ENCODE measurements at regions not wholly inside any gene's neighbourhood (a gene's known extent, or its start where the extent isn't known, plus 50 kb on each side); places are given as distances from the start of the nearest gene placed in this dataset.

GRCh38 chr15:39247574-39247973, 333.3 kb upstream of the THBS1 start:
- no peak for DNase-seq
- peak overlapping the region; percentile 55; the same call in 1 of the 2 replicates for H3K9ac ChIP-seq

GRCh38 chr15:39248204-39248603, 332.7 kb upstream of the THBS1 start:
- Histone ChIP-seq H2AFZ (ENCODE audit: low read depth) (peak overlapping the region; percentile 10; the same call in 1 of the 2 replicates), H3K9me3 (no peaks in the 10 kb centered on the region), H3F3A (replicated peaks; ENCODE audit: insufficient read depth) (peaks cover 60% of the 10 kb centered on the region), H3K4me2 (0 out of 2 replicates have a peak overlapping the region, but pooled peaks have one; percentile 26), H3K4me3 (ENCODE audit: low read depth in 2 of 2, low read length in 1 of 2) (no peak overlapping the region), H3K9me2 (no peaks in the 10 kb centered on the region), H3K36me3 (replicated peaks in 1 of 2; ENCODE audit: control insufficient read depth in 1 of 2, insufficient read depth in 2 of 2, low read length in 1 of 2) (no peaks in the 10 kb centered on the region), H3K79me2 (ENCODE audit: insufficient read depth) (no peaks in the 10 kb centered on the region; the same call in 1 of the 2 replicates), H3K27me3 (ENCODE audit: insufficient read depth) (no peaks in the 10 kb centered on the region), H3K27ac (ENCODE audit: low read depth in 2 of 2, low read length in 1 of 2) (peak overlapping the region in 1 of 2 experiments; percentile 92; a peak in 2 of 4 replicates), H4K20me1 (ENCODE audit: insufficient read depth) (no peaks in the 10 kb centered on the region), H3K9ac (peak overlapping the region; percentile 55; the same call in 1 of the 2 replicates), H3K4me1 (ENCODE audit: control insufficient read depth in 1 of 2, insufficient read depth in 2 of 2, low read depth in 1 of 2, low read length in 1 of 2) (peaks cover 0 to 45% of the 10 kb centered on the region in 2 experiments; a peak in 3 of 4 replicates)
- WGBS (ENCODE audit: low lambda C conversion rate), result 47% methylated on average over 4 of the region's 4 CpGs
- CTCF ChIA-PET, result no interaction called here
- POLR2A ChIA-PET, result no interaction called here
- no peak for DNase-seq
- no peak for TF ChIP-seq GABPA (IDR thresholded peaks at IDR 0.05; ENCODE audit: low read depth)
- no peak for TF ChIP-seq MAX (IDR thresholded peaks at IDR 0.05; ENCODE audit: low read depth)
- TF ChIP-seq JUND (IDR thresholded peaks at IDR 0.05), result no peak; the same call in 1 of the 2 replicates
- no peak for TF ChIP-seq EP300 (IDR thresholded peaks at IDR 0.05; ENCODE audit: borderline replicate concordance in 1 of 2, low read depth in 1 of 2, low read length in 1 of 2)
- TF ChIP-seq, protein P1, sequence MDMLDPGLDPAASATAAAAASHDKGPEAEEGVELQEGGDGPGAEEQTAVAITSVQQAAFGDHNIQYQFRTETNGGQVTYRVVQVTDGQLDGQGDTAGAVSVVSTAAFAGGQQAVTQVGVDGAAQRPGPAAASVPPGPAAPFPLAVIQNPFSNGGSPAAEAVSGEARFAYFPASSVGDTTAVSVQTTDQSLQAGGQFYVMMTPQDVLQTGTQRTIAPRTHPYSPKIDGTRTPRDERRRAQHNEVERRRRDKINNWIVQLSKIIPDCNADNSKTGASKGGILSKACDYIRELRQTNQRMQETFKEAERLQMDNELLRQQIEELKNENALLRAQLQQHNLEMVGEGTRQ (IDR thresholded peaks at IDR 0.05; ENCODE audit: borderline replicate concordance, low read depth, low read length), result no peak
- no peak for TF ChIP-seq SIN3A (IDR thresholded peaks at IDR 0.05; ENCODE audit: borderline replicate concordance, low read depth, low read length)
- no peak for TF ChIP-seq POLR2AphosphoS5 (IDR thresholded peaks at IDR 0.05; ENCODE audit: low read depth, low read length)
- no peak for TF ChIP-seq ZBTB33 (IDR thresholded peaks at IDR 0.05; ENCODE audit: borderline replicate concordance, low read depth)
- no peak for TF ChIP-seq GATA2 (CRISPR knock-in tag; IDR thresholded peaks at IDR 0.05)
- TF ChIP-seq CHD2 (IDR thresholded peaks at IDR 0.05; ENCODE audit: low read length, partially characterized antibody), result no peak
- TF ChIP-seq CTCF (IDR thresholded peaks at IDR 0.05), result no peak
- TF ChIP-seq NFIC (IDR thresholded peaks at IDR 0.05; ENCODE audit: borderline replicate concordance), result peak; percentile 65
- peak; percentile 47; the same call in 1 of the 2 replicates for TF ChIP-seq FOSL2 (IDR thresholded peaks at IDR 0.05; ENCODE audit: borderline replicate concordance, low read depth)

More at GRCh38 chr15:39247574-39247973, 333.3 kb upstream of the THBS1 start:
- H3K4me1 ChIP-seq (ENCODE audit: control insufficient read depth in 1 of 2, insufficient read depth in 2 of 2, low read depth in 1 of 2, low read length in 1 of 2), result peaks cover 0 to 43% of the 10 kb centered on the region in 2 experiments; a peak in 3 of 4 replicates
- peak overlapping the region; percentile 10; the same call in 1 of the 2 replicates for H2AFZ ChIP-seq (ENCODE audit: low read depth)
- H3F3A ChIP-seq (replicated peaks; ENCODE audit: insufficient read depth), result peaks cover 63% of the 10 kb centered on the region
- CTCF ChIA-PET, result no interaction called here
- H3K4me3 ChIP-seq (ENCODE audit: low read depth in 2 of 2, low read length in 1 of 2), result no peak overlapping the region
- H3K9me3 ChIP-seq, result no peaks in the 10 kb centered on the region
- peak overlapping the region in 1 of 2 experiments; percentile 92; a peak in 2 of 4 replicates for H3K27ac ChIP-seq (ENCODE audit: low read depth in 2 of 2, low read length in 1 of 2)
- H3K36me3 ChIP-seq (replicated peaks in 1 of 2; ENCODE audit: control insufficient read depth in 1 of 2, insufficient read depth in 2 of 2, low read length in 1 of 2), result no peaks in the 10 kb centered on the region
- H3K79me2 ChIP-seq (ENCODE audit: insufficient read depth), result no peaks in the 10 kb centered on the region; the same call in 1 of the 2 replicates
- 86% methylated on average over 1 of the region's 1 CpG for WGBS (ENCODE audit: low lambda C conversion rate)
- no peaks in the 10 kb centered on the region for H3K9me2 ChIP-seq
- H3K4me2 ChIP-seq, result 0 out of 2 replicates have a peak overlapping the region, but pooled peaks have one; percentile 26
- H4K20me1 ChIP-seq (ENCODE audit: insufficient read depth), result no peaks in the 10 kb centered on the region
- H3K27me3 ChIP-seq (ENCODE audit: insufficient read depth), result no peaks in the 10 kb centered on the region
- TF ChIP-seq FOSL2 (IDR thresholded peaks at IDR 0.05; ENCODE audit: borderline replicate concordance, low read depth) (no peak), TEAD4 (IDR thresholded peaks at IDR 0.05; ENCODE audit: borderline replicate concordance, insufficient read depth) (0 out of 2 replicates have a peak, but pooled peaks have one; percentile 23), NFIC (IDR thresholded peaks at IDR 0.05; ENCODE audit: borderline replicate concordance) (peak; percentile 74), JUND (IDR thresholded peaks at IDR 0.05) (peak; percentile 14; the same call in 1 of the 2 replicates), TCF12 (IDR thresholded peaks at IDR 0.05) (peak; percentile 71), FOXM1 (IDR thresholded peaks at IDR 0.05; ENCODE audit: low read depth) (peak; percentile 73; the same call in 1 of the 2 replicates), EP300 (IDR thresholded peaks at IDR 0.05; ENCODE audit: borderline replicate concordance in 1 of 2, low read depth in 1 of 2, low read length in 1 of 2) (peak in 1 of 2 experiments; percentile 88; a peak in 2 of 4 replicates)
- TF ChIP-seq, protein P2, sequence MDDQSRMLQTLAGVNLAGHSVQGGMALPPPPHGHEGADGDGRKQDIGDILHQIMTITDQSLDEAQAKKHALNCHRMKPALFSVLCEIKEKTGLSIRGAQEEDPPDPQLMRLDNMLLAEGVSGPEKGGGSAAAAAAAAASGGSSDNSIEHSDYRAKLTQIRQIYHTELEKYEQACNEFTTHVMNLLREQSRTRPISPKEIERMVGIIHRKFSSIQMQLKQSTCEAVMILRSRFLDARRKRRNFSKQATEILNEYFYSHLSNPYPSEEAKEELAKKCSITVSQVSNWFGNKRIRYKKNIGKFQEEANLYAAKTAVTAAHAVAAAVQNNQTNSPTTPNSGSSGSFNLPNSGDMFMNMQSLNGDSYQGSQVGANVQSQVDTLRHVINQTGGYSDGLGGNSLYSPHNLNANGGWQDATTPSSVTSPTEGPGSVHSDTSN (IDR thresholded peaks at IDR 0.05), result peak; percentile 65
- TF ChIP-seq, protein P3, sequence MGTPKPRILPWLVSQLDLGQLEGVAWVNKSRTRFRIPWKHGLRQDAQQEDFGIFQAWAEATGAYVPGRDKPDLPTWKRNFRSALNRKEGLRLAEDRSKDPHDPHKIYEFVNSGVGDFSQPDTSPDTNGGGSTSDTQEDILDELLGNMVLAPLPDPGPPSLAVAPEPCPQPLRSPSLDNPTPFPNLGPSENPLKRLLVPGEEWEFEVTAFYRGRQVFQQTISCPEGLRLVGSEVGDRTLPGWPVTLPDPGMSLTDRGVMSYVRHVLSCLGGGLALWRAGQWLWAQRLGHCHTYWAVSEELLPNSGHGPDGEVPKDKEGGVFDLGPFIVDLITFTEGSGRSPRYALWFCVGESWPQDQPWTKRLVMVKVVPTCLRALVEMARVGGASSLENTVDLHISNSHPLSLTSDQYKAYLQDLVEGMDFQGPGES (IDR thresholded peaks at IDR 0.05; ENCODE audit: low read depth, low read length), result no peak
- POLR2A ChIA-PET, result no interaction called here

All from SK-N-SH (cell line).